OCI-LY7 (cell line): ENCODE measurements at regions not wholly inside any gene's neighbourhood (a gene's known extent, or its start where the extent isn't known, plus 50 kb on each side); places are given as distances from the start of the nearest gene placed in this dataset.

ENCODE experiments used
- CTCF ChIP-seq: fragments of 200-600 bp; sonication (generic); conservative IDR thresholded peaks from 2 replicates; pipeline ENCODE4 v1.5.1; 2014; ENCODE audit warnings: mild to moderate bottlenecking, antibody characterized with exemption, low read length, moderate library complexity, mixed read lengths
- EZH2phosphoT487 ChIP-seq: fragments of 200-600 bp; sonication (generic); IDR thresholded peaks from 2 replicates; pipeline ENCODE4 v1.6.1; 2018; ENCODE audit warnings: low read depth, borderline replicate concordance, mild to moderate bottlenecking, mixed run types, antibody characterized with exemption, low read length, moderate library complexity, mixed read lengths

DNA sequence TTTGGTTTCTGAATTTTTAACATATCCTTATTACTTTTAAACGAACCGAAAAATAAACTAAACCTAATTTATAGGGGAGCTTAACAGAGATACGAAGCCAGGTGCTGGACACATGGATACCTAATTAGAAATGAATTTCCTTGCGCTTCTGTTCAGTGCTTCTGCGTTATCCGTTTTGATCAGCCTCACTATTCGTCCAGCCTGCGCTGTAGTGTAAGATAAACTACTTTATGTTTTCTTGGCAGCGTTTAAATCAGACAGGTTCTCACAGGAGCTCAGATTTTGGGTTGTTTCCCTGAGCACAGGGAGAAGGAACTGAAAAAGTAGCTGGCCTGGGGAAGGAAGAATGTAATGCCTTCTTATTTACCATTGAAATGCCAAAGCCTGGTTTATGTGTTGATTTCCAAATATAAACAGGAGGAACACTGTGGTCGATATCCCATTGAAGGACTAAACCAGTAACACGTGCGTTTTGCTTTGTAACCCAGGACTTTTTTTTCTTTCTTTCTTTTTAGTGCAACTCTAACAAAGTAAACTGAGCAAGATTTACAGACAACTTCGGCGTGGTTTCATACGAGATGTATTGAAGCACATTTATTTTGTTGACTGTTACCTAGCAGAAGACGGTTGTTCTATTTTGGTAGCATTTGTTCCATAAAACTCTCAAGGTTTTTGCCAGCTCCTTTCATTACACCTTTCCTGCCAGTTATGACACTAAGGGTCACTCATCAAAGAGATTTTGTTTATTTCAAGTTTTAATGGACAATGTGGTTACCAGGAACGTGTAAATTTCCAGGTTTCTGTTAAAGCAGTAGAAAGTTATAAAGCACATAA, 214.8 kb upstream of the HEY2 start:
- no peak for TF ChIP-seq CTCF
- TF ChIP-seq EZH2phosphoT487 = no peak
